Osteoblast (primary cell): ENCODE measurements at regions not wholly inside any gene's neighbourhood (a gene's known extent, or its start where the extent isn't known, plus 50 kb on each side); places are given as distances from the start of the nearest gene placed in this dataset.
A peak's percentile ranks its signal among the peaks of the same experiment; 100 is the strongest.

Source experiments
- DNase-seq: peaks from one replicate; pipeline ENCODE4 v3.0.0; 2011; ENCODE audit warnings: low spot score, mixed read lengths; ENCODE audit not compliant: insufficient read length; ENCODE audit errors: missing footprints
- H2AFZ ChIP-seq: 2 replicates; pipeline ENCODE4 v1.6.0; 2011; ENCODE audit warnings: mild to moderate bottlenecking, low read length
- H3K27ac ChIP-seq: 2 replicates; pipeline ENCODE4 v1.5.1; 2011; ENCODE audit warnings: mild to moderate bottlenecking, low read depth, low read length, moderate library complexity
- H3K27me3 ChIP-seq: 2 replicates; pipeline ENCODE4 v1.6.0; 2012; ENCODE audit warnings: mild to moderate bottlenecking, control low read depth, inconsistent platforms, low read length, moderate library complexity; ENCODE audit not compliant: insufficient read depth
- H3K36me3 ChIP-seq: 2 replicates; pipeline ENCODE4 v1.5.1; 2011; ENCODE audit warnings: mild to moderate bottlenecking, low read length, control low read depth, moderate library complexity; ENCODE audit not compliant: insufficient read depth
- H3K4me1 ChIP-seq: 2 replicates; pipeline ENCODE4 v1.5.1; 2011; ENCODE audit warnings: mild to moderate bottlenecking, low read length, control low read depth, moderate library complexity; ENCODE audit not compliant: insufficient read depth
- H3K4me2 ChIP-seq: 2 replicates; pipeline ENCODE4 v1.6.0; 2011; ENCODE audit warnings: mild to moderate bottlenecking, low read length; ENCODE audit not compliant: insufficient read depth
- H3K4me3 ChIP-seq: fragments of 200-600 bp; sonication (generic); 3 replicates; pipeline ENCODE4 v1.5.1; 2012; ENCODE audit warnings: mild to moderate bottlenecking, low read length, inconsistent platforms; ENCODE audit not compliant: insufficient read depth
- H3K79me2 ChIP-seq: 2 replicates; pipeline ENCODE4 v1.6.0; 2012; ENCODE audit warnings: mild to moderate bottlenecking, low read length, control low read depth, inconsistent platforms; ENCODE audit not compliant: insufficient read depth
- H3K9me3 ChIP-seq: 2 replicates; pipeline ENCODE4 v1.5.1; 2011; ENCODE audit warnings: low read depth, low read length, control low read depth
- H4K20me1 ChIP-seq: 2 replicates; pipeline ENCODE4 v1.6.0; 2012; ENCODE audit warnings: mild to moderate bottlenecking, low read length, control low read depth; ENCODE audit not compliant: insufficient read depth
- CTCF ChIP-seq: IDR thresholded peaks from 2 replicates; pipeline ENCODE4 v1.5.1; 2011; ENCODE audit warnings: mild to moderate bottlenecking, low read depth, low read length, moderate library complexity; ENCODE audit errors: extremely low read depth

DNA sequence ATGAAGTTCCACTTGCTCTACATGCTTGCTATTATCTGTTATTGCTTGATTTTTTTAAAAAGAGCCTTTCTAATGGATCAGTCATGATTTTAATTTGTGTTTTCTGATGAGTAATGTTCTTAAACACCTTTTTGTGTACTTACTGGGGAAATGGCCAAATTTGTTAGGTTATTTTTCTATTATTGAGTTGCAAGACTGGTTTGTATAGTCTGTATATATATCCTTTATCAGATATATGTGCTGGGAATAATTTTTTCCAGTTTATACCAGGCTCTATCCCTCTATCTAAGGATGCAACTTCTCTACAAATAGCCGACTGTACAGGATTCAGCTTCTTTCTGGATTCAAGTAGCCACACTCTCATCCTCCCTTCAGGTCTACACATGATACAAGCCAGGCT is 65.6 kb upstream of the SEC61G start:
- H3K36me3 ChIP-seq: no peaks in the 10 kb centered on the region
- no peaks in the 10 kb centered on the region for H3K27me3 ChIP-seq
- H3K79me2 ChIP-seq: no peaks in the 10 kb centered on the region
- H3K27ac ChIP-seq: no peak overlapping the region
- no peak overlapping the region for H2AFZ ChIP-seq
- H3K4me1 ChIP-seq: no peaks in the 10 kb centered on the region
- no peak for TF ChIP-seq CTCF
- H3K9me3 ChIP-seq: no peaks in the 10 kb centered on the region
- H4K20me1 ChIP-seq: no peaks in the 10 kb centered on the region
- no peak overlapping the region for H3K4me2 ChIP-seq
- DNase-seq: no peak
- H3K4me3 ChIP-seq: no peak overlapping the region

- Histone ChIP-seq H3K9me3 (no peaks in the 10 kb centered on the region), H3K27ac (no peak overlapping the region), H2AFZ (no peak overlapping the region), H3K36me3 (no peaks in the 10 kb centered on the region), H4K20me1 (no peaks in the 10 kb centered on the region), H3K4me1 (no peaks in the 10 kb centered on the region), H3K4me3 (no peak overlapping the region), H3K79me2 (no peaks in the 10 kb centered on the region), H3K4me2 (no peak overlapping the region), H3K27me3 (no peaks in the 10 kb centered on the region)
- TF ChIP-seq CTCF: no peak
- no peak for DNase-seq
These were observed 66.4 kb upstream of the SEC61G start for GRCh38 chr7:54825368-54825767.

GRCh38 chr7:54827734-54828133 is 68.7 kb upstream of the SEC61G start:
- Histone ChIP-seq H3K27me3 (no peaks in the 10 kb centered on the region), H3K36me3 (no peaks in the 10 kb centered on the region), H3K4me1 (peaks cover 5% of the 10 kb centered on the region), H4K20me1 (no peaks in the 10 kb centered on the region), H3K4me2 (no peak overlapping the region), H3K4me3 (no peak overlapping the region), H3K79me2 (no peaks in the 10 kb centered on the region), H2AFZ (no peak overlapping the region), H3K27ac (no peak overlapping the region), H3K9me3 (no peaks in the 10 kb centered on the region)
- TF ChIP-seq CTCF: no peak
- no peak for DNase-seq

DNA sequence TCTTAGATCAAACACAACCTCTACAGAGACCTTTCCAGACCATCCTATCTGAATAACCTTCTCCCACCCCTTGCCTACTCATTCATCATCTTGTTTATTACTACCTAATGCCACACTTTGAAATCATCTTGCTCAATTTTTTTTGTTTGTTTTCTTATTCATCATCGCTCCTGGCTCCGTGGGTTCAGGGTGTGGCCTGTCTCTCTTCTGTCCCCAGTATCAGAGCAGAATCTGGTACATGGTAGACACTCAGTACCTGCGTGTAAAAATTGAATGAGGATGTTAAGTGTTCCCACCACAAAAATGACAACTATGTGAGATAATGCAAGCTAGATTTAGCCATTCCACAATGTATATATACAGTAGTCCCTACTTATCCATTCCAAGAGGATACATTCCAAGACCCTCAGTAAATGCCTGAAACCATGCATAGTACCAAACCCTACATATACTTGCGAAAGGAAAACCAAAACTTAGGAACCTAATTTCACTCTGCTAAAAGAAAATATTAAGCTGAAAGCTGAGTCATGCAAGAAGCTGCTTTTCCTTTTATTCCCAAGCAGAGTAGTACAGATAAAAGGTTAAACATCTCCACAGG is 72.1 kb upstream of the SEC61G start:
- no peaks in the 10 kb centered on the region for H4K20me1 ChIP-seq
- TF ChIP-seq CTCF: no peak
- H3K79me2 ChIP-seq: no peaks in the 10 kb centered on the region
- H2AFZ ChIP-seq: no peak overlapping the region
- H3K9me3 ChIP-seq: no peaks in the 10 kb centered on the region
- peak; percentile 27 for DNase-seq
- no peaks in the 10 kb centered on the region for H3K27me3 ChIP-seq
- H3K4me2 ChIP-seq: no peak overlapping the region
- H3K4me3 ChIP-seq: no peak overlapping the region
- peaks cover 5% of the 10 kb centered on the region for H3K4me1 ChIP-seq
- H3K27ac ChIP-seq: no peak overlapping the region
- no peaks in the 10 kb centered on the region for H3K36me3 ChIP-seq
